Coronary artery (tissue), 2 donors: ENCODE measurements at regions not wholly inside any gene's neighbourhood (a gene's known extent, or its start where the extent isn't known, plus 50 kb on each side); places are given as distances from the start of the nearest gene placed in this dataset.
"Not testable (repeated sequence)": the region's sequence is repeated elsewhere in the genome, so short reads cannot be mapped to it uniquely, and the experiment has no call there.

Experiments used
- DNase-seq: peaks from one replicate; pipeline ENCODE4 v3.0.0-alpha.2; 2017; ENCODE audit warnings: low spot score
- H3K27ac ChIP-seq, 2 donors: fragments of 200-600 bp; sonication (generic); one replicate each; pipeline ENCODE4 v1.5.1; 2016 to 2019
- H3K4me3 ChIP-seq: fragments of 200-600 bp; sonication (generic); 2 replicates; pipeline ENCODE4 v1.5.1; 2016; ENCODE audit warnings: mild to moderate bottlenecking, moderate library complexity
- TF ChIP-seq, protein P1 (sequence below): fragments of 200-600 bp; sonication (generic); IDR thresholded peaks from one replicate; pipeline ENCODE4 v1.5.1; 2019; ENCODE audit warnings: antibody characterized with exemption

DNA sequence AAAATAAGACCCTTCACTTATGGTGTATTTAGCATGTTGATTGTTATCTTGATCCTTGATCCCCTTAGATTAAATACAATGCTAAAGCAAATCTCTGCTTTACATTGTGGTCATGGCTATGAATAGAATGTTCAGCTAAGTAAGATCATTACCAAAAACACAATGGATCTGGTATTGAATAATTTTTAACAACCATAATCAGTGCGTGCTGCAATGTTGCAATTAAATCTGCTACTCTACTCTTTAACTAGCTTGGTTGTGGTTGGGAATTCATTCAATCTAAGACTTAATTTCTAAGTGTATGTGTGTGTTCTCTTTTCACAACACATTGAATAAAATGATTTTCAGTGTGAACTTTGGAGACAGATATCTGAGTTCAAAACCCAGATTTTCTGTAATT lies 442.5 kb upstream of the ZNF804A start:
- TF ChIP-seq, protein P1, sequence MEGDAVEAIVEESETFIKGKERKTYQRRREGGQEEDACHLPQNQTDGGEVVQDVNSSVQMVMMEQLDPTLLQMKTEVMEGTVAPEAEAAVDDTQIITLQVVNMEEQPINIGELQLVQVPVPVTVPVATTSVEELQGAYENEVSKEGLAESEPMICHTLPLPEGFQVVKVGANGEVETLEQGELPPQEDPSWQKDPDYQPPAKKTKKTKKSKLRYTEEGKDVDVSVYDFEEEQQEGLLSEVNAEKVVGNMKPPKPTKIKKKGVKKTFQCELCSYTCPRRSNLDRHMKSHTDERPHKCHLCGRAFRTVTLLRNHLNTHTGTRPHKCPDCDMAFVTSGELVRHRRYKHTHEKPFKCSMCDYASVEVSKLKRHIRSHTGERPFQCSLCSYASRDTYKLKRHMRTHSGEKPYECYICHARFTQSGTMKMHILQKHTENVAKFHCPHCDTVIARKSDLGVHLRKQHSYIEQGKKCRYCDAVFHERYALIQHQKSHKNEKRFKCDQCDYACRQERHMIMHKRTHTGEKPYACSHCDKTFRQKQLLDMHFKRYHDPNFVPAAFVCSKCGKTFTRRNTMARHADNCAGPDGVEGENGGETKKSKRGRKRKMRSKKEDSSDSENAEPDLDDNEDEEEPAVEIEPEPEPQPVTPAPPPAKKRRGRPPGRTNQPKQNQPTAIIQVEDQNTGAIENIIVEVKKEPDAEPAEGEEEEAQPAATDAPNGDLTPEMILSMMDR, result no peak
- Histone ChIP-seq H3K27ac (no peak overlapping the region), H3K4me3 (no peak overlapping the region)
- no peak for DNase-seq

DNA sequence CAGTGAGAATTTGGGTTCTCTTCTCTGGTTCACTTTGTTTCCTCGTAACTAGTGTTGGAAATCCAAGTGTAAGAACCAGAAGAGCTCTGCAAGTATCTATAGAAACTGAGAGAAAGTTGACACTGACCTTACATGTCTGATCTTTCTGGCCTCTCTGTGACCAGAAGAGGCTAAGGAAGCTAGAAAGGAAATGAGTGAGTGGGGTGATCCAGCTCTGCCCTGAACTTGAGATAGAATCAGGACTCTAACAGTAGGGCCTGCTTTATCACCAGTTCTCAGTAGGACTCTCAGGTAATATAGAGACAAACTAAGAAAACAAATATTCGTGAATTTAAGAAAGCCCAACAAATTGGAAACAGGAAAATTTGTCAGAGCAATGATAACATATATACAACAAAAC lies 441.2 kb upstream of the ZNF804A start:
- DNase-seq, result no peak
- Histone ChIP-seq H3K27ac (no peak overlapping the region), H3K4me3 (no peak overlapping the region)
- TF ChIP-seq, protein P1, result no peak

DNA sequence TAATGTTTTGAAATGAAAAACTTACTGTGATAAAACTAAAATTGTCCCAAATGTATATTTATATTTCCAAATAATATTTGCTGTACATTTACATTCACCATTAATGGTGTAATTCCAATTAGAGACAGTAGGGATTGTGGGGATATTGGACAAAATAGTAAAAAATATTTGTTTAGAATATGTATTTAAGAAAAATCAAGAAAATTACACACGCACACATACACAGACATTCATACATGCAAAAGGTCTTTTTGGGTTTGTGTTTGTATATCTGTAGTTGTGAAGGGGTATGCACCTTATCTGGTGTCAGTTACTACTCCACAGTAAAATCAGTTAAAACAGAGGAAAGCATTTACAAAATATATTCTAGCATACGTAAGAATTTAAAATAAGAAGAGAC lies 435.9 kb upstream of the ZNF804A start:
- no peak for DNase-seq
- H3K27ac ChIP-seq, result no peak overlapping the region
- TF ChIP-seq, protein P1, result no peak

DNA sequence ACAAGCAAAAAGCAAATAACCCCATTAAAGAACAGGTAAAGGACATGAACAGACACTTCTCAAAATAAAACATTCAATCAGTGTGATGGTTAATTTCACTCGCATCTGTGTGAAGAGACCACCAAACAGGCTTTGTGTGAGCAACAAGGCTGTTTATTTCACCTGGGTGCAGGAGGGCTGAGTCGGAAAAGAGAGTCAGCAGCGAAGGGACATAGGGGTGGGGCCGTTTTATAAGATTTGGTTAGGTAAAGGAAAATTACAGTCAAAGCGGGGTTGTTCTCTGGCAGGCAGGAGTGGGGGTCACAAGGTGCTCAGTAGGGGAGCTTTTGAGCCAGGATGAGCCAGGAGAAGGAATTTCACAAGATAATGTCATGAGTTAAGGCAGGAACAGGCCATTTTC lies 429.5 kb upstream of the ZNF804A start:
- not testable (repeated sequence) for H3K4me3 ChIP-seq, DNase-seq, H3K27ac ChIP-seq

More for the DNA sequence above, 435.9 kb upstream of the ZNF804A start:
- H3K4me3 ChIP-seq, result no peak overlapping the region

DNA sequence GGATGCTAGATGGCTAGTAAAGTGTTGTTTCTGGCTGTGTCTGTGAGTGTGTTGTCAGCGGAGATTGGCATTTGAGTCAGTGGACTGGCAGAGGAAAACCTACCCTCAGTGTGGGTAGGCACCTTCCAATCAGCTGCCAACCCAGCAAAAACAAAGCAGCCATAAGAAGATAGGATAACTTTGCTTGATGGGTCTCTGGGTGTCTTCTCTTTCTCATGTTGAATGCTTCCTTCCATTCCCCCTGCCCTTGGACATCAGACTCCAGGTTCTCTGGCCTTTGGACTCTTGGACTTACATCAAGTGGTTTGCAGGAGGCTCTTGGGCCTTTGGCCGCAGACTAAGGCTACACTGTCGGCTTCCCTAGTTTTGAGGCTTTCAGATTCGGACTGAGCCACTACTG lies 429.0 kb upstream of the ZNF804A start:
- TF ChIP-seq, protein P1, result no peak
- Histone ChIP-seq H3K27ac (no peak overlapping the region), H3K4me3 (no peak overlapping the region)
- no peak for DNase-seq

DNA sequence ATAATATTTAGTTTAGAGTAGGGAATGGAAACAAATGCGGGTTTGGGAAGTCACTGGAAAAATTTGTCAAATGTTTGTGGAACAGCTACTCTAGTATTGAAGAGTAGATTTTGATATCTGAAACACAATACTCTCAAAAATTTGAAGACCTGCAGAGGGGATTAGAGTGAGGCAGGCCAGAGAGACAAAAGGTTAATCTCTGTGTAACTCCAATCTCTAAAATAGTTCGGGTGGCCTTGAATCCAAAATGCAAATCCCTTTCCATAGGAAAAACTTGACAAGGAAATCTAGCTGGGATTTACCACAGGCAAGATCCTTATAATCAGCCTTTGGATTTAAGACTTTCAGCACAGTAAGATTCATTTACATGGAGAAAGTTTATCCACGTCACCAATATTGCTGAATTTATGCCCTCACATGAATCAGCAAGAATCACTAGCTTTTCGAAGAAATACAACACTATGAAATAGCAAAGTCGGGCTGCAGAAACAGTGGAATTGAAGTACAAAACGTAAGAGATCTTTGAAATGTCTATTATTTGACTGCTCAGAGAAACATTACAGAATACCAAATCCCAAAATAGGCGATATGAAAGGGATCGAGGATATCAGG lies 423.7 kb upstream of the ZNF804A start:
- no peak overlapping the region for H3K27ac ChIP-seq
- no peak overlapping the region for H3K4me3 ChIP-seq
- no peak for DNase-seq
- TF ChIP-seq, protein P1, result no peak

DNA sequence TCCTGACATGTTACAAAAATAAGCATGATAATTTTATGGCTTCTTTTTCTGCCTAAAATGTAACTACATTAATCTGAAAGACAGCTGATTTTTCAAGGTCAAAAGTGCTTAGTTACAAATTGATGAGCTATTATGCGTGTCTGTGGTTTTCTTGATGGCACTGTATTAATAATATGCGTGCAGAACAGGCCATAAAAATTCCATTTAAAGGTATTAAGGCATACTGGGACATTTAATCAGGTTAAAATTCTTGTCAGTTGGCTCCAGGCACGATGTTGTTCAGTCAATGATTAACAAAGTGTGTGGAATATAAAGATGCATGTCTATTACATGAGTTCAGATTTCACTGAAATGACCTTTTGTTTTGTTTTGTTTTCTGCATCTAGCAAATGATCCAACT lies 420.1 kb upstream of the ZNF804A start:
- TF ChIP-seq, protein P1, result no peak
- Histone ChIP-seq H3K4me3 (no peak overlapping the region), H3K27ac (no peak overlapping the region)
- no peak for DNase-seq
